DMS 273 treated with DMSO at 0.1 percent for 48 hours (cell line): ENCODE measurements at regions not wholly inside any gene's neighbourhood (a gene's known extent, or its start where the extent isn't known, plus 50 kb on each side); places are given as distances from the start of the nearest gene placed in this dataset.

Experiments used
- DNase-seq: peaks from one replicate; lab custom pipeline; 2025; lab: John Stamatoyannopoulos, UW

- no peak for DNase-seq
Observed at GRCh38 chr3:34183114-34183513, 384.7 kb downstream of the PDCD6IP start.

DNA sequence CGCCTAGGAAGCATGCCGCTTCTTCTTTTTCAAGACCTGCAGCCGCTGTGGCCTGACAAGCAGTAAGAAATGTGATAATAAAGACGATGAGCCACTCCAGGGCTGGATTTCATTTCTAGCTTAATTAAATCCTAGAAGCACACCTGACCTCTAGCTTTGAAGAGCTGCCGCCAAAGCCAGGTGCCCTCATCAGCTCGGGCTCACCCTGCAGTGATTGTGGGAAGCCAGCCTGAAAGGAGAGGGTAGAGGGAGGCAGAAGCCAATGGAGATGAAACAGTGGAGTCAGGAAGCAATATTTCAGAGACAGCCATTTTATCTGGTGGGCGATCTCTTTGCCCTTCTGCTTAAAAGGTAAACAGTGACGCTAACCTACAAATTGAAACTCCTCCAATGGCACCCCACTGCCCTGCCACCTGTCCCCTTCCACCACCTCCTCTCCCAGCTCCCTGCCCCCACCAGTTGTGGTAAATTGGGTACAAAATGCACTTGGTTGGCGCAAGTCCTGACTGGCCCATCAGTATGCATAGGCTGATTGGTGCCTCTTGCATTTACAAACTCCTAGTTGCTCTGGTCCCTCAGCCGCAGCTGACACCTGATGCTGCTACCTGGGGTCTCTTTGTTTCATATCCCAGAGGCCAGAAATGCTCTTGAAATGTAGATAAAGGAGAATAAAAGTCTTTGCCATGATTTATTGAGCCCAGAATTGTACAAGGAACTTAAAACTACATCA is 385.3 kb downstream of the PDCD6IP start:
- no peak for DNase-seq

- DNase-seq = no peak
Observed at GRCh38 chr3:34185301-34185700, 386.9 kb downstream of the PDCD6IP start.

DNA sequence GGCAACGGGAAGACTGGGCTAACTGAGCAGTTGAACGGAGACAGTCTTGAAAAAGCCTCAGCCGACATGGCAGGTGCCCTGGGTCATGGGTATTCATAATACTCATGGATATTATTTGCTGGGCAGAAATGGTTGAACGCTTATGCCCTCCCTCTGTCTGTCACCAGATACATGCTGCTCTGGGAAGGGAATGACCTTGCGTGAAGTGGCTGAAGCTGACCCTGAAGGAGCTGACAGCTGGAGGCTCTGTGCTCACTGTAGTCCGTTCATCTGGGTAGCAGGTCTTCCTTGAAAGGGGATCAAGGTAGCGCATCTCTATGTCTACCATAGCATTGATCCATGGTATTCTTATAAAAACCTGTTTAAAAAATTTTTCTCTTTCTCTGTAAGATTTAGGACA is 390.7 kb downstream of the PDCD6IP start:
- DNase-seq = no peak

DNA sequence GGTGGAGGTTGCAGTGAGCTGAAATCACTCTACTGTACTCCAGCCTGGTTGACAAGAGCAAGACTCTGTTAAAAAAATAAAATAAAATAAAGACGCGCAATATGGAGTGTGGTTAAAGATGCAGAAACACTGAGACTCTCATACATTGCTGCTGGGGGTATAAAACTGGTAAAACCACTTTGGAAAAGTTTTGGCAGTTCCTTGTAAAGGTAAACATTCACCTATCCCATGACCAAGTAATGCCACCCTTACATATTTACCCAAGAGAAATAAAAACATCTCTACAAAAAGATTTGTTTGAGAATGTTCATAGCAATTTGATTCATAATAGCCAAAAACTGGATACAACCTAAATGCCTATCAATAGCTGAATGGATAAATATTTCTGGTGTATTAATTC is 398.5 kb downstream of the PDCD6IP start:
- DNase-seq = no peak

DNA sequence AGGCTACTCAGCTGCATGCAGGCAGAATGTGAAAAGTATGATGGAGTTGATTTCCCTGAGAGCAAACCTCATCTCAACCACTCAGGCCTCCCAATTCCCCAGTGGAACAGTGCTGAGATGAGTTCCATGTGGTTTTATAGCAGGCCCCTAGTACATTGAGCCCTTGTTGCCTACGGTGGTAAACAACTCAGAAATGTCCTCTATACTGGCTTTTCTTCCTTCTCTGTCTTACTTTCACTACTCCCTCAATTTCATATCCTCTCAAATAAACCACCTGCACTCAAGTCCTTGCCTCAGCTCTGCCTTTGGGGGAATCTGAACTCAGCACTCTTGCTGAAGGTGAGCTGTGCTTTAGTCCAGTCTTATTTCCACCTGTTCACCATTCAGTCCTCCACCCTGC is 399.9 kb downstream of the PDCD6IP start:
- no peak for DNase-seq

- no peak for DNase-seq
Observed at GRCh38 chr3:34200576-34200975, 402.1 kb downstream of the PDCD6IP start.

GRCh38 chr3:34202975-34203374 is 404.5 kb downstream of the PDCD6IP start:
- peak; percentile 39 for DNase-seq

- no peak for DNase-seq
Observed at GRCh38 chr3:34203386-34203785, 405.0 kb downstream of the PDCD6IP start.

- no peak for DNase-seq
Observed at GRCh38 chr3:34207002-34207401, 408.6 kb downstream of the PDCD6IP start.

DNA sequence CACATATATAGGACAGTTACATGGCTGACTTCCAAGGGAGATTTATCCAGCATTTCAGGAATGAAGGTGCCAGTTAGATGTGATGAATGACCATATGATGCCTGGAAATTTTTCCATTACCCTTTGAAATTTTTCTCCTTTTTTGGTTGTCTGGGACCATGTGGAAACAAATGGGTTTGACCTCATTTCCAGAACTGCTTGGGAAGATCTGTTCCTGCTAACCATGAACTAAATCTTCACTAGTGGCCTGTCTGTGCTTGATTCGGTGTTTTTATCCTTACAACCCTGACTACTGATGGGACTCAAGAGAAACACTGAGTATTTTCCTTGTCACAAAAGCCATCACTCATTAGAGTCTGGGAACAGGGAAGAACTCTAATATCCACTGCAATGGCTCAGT is 409.4 kb downstream of the PDCD6IP start:
- DNase-seq = no peak

DNA sequence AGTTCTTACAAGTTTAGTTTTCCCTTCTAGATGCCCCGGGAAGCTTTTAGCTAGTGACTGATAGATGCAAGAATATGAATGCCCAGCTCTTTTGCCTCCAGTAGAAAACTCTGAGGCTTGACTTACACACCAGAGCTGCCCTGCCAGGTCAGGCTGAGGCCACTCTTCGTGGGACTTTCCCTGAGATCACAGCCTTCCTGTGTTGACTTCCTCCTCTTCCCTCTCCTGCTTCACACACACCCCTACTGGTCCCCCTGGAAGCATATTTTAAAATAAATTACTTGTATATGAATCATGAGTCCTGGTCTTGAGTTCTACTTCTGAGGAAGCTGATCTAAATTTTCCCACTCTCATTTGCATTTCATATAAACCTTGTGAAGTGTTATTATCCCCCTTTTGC is 413.7 kb downstream of the PDCD6IP start:
- no peak for DNase-seq

- DNase-seq = no peak
Observed at GRCh38 chr3:34212656-34213055, 414.2 kb downstream of the PDCD6IP start.

DNA sequence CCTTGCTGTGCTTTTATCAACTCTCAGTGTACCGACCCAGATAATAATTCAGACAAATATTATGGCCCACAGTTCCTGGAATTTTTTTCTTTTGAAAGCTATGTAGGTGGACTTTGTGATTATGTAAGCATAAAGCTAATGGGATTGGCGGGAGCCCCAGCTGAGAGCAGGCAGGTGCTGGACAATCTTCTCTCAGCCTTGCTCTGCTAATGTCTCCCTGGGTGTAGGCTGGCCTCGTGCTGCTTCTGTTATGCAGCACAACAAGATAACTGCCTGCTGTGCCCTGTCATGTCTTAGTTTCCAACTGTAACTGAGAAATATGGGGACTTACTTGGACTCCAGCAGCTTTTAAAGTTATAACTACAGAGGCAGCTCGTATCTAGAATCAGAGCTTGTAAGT is 415.0 kb downstream of the PDCD6IP start:
- no peak for DNase-seq

- DNase-seq = no peak
Observed at GRCh38 chr3:34216711-34217335, 418.4 kb downstream of the PDCD6IP start.

DNA sequence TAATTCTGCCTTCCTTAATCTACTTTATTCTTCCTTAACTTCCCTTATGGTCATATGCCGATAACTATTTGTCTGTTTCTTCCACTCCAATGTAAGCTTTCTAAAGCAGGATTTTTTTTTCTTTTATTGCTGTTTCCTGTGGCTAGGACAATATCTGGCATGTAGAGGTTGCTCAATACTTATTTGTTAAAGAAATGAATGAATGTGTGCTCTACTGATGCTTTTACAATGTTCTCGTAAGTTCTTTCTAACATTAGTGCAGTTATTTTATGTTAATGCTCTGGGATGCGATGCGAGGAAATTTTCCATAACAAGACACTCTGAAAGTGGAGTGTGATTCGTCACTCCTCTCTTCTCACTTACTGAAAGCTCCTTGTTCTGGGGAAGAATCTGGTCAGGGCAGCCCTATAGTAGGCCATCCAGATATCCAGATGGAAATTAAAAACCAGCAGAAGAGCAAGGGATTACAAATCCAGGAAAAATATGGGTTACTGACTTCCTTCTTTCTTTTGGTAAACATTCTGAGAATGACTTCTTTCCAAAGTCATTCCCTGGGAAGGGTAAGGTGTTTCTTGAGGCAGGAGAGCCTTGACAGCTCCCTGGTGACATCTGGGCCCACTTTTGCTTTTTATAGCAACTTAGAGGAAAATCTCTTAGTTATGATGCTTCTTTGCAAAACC is 420.4 kb downstream of the PDCD6IP start:
- DNase-seq = no peak

GRCh38 chr3:34219556-34219955 is 421.1 kb downstream of the PDCD6IP start:
- DNase-seq = no peak

DNA sequence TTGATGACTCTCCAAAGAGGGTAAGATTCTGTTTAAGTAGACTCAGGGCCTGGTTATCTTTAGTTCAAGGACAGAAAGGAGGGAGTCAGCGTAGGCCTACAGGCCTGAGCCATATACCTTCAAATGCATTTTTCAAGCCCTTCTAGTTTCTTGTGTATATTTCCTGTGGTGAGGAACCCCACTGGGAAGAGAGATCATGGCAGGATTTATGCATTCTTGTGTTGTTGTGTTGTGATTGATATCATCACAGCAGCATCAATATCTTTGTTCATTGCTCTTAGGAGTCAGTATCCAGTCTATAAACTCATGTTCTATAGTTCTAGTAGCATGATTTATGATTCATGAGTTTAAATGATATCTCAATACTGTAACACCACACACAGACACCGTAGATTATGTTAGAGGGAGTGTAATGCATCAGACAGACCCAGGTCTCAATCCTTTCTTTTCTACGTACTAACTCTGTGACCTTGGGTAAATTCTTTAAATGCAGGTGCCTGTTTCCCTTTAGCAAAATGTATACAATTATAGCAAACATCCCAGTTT is 427.5 kb downstream of the PDCD6IP start:
- no peak for DNase-seq

DNA sequence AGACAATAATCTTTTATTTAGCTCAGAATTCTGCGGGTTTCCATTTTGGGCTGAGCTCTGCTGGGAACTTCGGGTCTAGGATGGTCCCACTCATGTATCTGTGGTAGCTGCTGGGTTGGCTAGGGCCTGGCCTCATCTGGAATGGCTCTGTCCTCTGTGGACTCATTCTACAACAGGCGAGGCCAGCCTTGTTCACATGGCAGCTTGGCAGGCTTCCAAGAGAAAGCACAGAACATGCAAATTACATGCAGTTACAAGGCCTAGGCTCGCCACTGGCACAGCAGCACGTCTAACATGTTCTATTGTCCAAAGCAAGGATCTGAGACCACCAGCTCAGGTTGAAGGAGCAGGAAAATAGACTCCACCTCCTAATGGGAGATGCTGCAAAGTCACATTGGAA is 431.4 kb downstream of the PDCD6IP start:
- no peak for DNase-seq

DNA sequence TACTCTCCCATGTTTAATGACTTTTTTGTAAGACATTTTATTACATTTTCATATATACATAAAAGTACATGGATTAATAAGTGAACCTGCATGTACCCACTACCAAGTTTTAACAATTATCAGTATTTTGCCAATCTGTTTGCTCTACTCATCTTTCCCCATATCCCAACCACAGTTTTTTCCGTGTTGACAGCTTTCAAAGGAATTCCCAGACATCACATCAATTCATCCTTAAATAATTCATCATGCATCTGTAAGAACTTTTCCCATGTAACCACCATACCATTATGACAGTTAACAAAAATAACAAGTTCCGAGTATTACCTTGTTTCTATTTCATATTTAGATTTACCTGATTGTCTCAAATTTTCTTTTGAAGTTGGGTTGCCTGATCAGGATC is 436.7 kb downstream of the PDCD6IP start:
- DNase-seq = no peak

DNA sequence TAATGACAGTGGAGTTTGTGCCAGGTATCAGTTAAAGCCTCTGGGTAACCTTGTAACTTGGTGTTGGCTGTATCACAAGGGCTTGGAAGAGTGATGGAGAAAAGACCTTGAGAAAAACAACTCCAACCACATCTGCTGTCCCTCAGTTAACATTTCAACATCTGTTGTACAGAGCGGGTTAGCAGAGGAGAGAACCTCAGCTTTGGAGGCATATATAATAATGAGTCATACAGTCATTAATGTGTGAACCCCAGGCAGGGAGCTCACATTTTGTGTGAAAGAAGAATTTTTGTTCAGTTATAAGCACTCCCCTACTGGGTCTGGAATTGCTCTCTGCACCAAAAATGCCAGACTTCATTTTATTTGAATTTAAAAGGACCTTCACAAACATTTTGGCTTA is 439.5 kb downstream of the PDCD6IP start:
- DNase-seq = no peak

- no peak for DNase-seq
Observed at GRCh38 chr3:34238407-34238806, 440.0 kb downstream of the PDCD6IP start.

- DNase-seq = no peak
Observed at GRCh38 chr3:34239287-34239686, 440.9 kb downstream of the PDCD6IP start.
